Thoracic aorta (tissue), 2 donors: ENCODE measurements at regions not wholly inside any gene's neighbourhood (a gene's known extent, or its start where the extent isn't known, plus 50 kb on each side); places are given as distances from the start of the nearest gene placed in this dataset.
"Not testable (repeated sequence)": the region's sequence is repeated elsewhere in the genome, so short reads cannot be mapped to it uniquely, and the experiment has no call there.

Experiments used
- ATAC-seq: fragments of 150-250 bp; one replicate; pipeline ENCODE4 v1.8.0; 2017; ENCODE audit warnings: low read depth; ENCODE audit not compliant: insufficient number of reproducible peaks, low FRiP score
- DNase-seq: peaks from one replicate; pipeline ENCODE4 v3.0.0-alpha.2; 2020; ENCODE audit warnings: low spot score
- H3K27ac ChIP-seq, 2 donors: fragments of 200-600 bp; sonication (generic); 1 replicate in 1 of 2; 2 replicates in 1 of 2; pipeline ENCODE4 v1.5.1; 2016; ENCODE audit warnings: mild to moderate bottlenecking in 2 of 2, moderate library complexity in 2 of 2
- H3K27me3 ChIP-seq: fragments of 200-600 bp; sonication (generic); replicated peaks from 2 replicates; pipeline ENCODE4 v1.6.0; 2016; ENCODE audit warnings: mild to moderate bottlenecking; ENCODE audit not compliant: insufficient read depth
- H3K36me3 ChIP-seq: fragments of 200-600 bp; sonication (generic); one replicate; pipeline ENCODE4 v1.5.1; 2016
- H3K4me1 ChIP-seq, 2 donors: fragments of 200-600 bp; sonication (generic); 1 replicate in 1 of 2; 2 replicates in 1 of 2; pipeline versions ENCODE4 v1.5.1 to v1.6.0; 2016; ENCODE audit warnings: low read depth in 2 of 2, mild to moderate bottlenecking in 1 of 2; ENCODE audit not compliant: control insufficient read depth in 1 of 2
- H3K4me3 ChIP-seq: fragments of 200-600 bp; sonication (generic); 2 replicates; pipeline ENCODE4 v1.5.1; 2016; ENCODE audit warnings: mild to moderate bottlenecking
- H3K9me3 ChIP-seq: fragments of 200-600 bp; sonication (generic); 2 replicates; pipeline ENCODE4 v1.5.1; 2016
- TF ChIP-seq, protein P1 (sequence below): fragments of 200-600 bp; sonication (generic); IDR thresholded peaks from one replicate; pipeline ENCODE4 v1.5.1; 2019; ENCODE audit warnings: antibody characterized with exemption

DNA sequence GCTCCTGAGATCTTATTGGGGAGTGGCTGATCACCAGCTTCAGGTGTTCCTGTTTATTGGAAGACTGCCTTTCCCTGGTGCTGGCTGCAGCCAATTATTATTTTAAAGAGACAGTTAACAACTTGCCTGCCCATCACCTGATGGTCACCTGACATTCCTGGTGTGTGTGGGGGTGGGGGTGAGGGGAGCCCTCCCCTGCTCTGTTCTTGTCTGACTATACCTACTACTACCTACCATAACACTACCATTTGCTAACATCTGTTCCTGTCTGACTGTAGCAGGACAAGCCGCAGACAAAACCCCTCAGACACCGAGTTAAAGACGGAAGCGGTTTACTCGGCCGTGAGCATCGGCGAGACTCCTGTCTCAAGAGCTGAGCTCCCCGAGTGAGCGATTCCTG is 54.9 kb upstream of the NBPF3 start:
- Histone ChIP-seq H3K9me3 (peaks cover 5% of the 10 kb centered on the region), H3K4me3 (no peak overlapping the region), H3K27ac (no peak overlapping the region), H3K27me3 (no peaks in the 10 kb centered on the region), H3K36me3 (no peaks in the 10 kb centered on the region), H3K4me1 (no peaks in the 10 kb centered on the region)
- TF ChIP-seq, protein P1, sequence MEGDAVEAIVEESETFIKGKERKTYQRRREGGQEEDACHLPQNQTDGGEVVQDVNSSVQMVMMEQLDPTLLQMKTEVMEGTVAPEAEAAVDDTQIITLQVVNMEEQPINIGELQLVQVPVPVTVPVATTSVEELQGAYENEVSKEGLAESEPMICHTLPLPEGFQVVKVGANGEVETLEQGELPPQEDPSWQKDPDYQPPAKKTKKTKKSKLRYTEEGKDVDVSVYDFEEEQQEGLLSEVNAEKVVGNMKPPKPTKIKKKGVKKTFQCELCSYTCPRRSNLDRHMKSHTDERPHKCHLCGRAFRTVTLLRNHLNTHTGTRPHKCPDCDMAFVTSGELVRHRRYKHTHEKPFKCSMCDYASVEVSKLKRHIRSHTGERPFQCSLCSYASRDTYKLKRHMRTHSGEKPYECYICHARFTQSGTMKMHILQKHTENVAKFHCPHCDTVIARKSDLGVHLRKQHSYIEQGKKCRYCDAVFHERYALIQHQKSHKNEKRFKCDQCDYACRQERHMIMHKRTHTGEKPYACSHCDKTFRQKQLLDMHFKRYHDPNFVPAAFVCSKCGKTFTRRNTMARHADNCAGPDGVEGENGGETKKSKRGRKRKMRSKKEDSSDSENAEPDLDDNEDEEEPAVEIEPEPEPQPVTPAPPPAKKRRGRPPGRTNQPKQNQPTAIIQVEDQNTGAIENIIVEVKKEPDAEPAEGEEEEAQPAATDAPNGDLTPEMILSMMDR: no peak
- ATAC-seq: no peak
- no peak for DNase-seq

DNA sequence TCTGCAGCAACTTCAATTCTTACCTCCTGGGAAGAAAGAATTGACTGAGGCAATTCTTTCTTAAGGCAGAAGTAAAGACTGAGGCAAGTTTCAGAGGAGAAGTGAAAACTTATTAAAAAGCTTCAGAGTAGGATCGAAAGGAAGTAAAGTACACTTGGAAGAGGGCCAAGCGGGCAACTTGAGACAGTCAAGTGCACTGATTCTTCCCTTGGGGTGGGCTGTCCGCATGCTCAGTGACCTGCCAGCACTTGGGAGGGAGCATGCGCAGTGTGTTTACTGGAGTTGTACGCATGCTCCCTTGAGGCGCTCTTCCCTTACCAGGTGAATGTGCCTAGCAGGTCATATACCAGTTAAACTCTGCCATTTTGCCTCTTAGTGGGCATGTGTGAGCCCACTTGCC is 55.3 kb upstream of the NBPF3 start:
- DNase-seq (no peak), ATAC-seq (no peak)
- peaks cover 7% of the 10 kb centered on the region for H3K9me3 ChIP-seq
- no peak overlapping the region for H3K27ac ChIP-seq
- no peaks in the 10 kb centered on the region for H3K36me3 ChIP-seq
- TF ChIP-seq, protein P1: no peak
- no peaks in the 10 kb centered on the region for H3K27me3 ChIP-seq
- H3K4me1 ChIP-seq: no peaks in the 10 kb centered on the region
- no peak overlapping the region for H3K4me3 ChIP-seq

DNA sequence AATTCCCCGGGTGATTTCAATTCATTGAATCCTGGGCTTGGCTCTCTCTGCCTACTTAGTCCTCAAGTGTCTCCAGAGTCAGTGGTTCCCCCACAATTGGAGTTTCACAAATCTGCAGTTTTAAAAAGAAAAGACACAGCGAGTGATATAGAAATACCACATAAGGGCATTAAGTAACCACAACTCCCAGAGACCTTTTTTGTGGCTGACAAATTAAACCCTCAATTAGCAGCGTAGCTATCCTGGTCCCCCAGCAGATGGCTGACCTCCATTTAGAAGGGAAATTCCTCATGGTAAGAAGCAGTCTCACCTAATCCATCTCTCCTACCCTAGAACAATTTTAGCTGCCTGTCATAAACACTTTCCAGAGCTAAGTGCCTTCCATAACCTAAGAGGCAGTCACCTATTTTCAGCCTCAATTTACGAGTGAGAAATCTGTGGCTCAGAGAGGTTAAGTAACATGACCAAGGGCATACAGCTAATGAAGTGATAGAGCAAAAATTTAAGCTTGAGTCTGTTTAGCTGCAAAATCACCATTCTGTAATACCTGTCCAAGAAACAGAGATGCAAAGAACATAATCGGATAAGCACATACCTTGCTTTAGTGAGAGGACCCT is 56.0 kb upstream of the NBPF3 start:
- Histone ChIP-seq H3K36me3 (no peaks in the 10 kb centered on the region), H3K27me3 (no peaks in the 10 kb centered on the region), H3K9me3 (peaks cover 7% of the 10 kb centered on the region), H3K4me3 (no peak overlapping the region), H3K4me1 (no peaks in the 10 kb centered on the region), H3K27ac (no peak overlapping the region)
- no peak for DNase-seq
- TF ChIP-seq, protein P1: no peak
- no peak for ATAC-seq

DNA sequence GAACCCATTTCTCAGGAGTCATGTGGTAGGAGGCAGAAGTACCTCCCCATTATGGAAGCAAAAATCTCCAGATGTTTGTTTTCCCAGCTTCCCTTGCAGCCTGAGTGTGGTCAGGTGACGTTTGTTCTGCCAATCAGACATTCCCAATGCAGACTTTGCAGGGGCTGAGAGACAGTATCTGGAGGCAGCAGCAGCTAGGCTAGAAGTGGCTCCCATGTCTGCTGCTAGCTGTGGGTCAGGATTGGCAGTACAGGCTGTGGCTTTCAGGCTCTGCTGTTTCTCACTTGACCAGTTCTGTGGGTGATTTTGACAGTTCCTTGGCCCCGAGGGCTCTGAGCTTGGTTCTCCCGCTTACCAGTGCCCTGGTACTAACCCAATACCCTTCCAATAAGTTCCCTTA is 58.6 kb upstream of the NBPF3 start:
- no peak overlapping the region for H3K4me3 ChIP-seq
- H3K9me3 ChIP-seq: peaks cover 7% of the 10 kb centered on the region
- ATAC-seq (no peak), DNase-seq (no peak)
- H3K27ac ChIP-seq: no peak overlapping the region
- H3K36me3 ChIP-seq: no peaks in the 10 kb centered on the region
- no peaks in the 10 kb centered on the region for H3K4me1 ChIP-seq
- TF ChIP-seq, protein P1: no peak
- no peaks in the 10 kb centered on the region for H3K27me3 ChIP-seq

DNA sequence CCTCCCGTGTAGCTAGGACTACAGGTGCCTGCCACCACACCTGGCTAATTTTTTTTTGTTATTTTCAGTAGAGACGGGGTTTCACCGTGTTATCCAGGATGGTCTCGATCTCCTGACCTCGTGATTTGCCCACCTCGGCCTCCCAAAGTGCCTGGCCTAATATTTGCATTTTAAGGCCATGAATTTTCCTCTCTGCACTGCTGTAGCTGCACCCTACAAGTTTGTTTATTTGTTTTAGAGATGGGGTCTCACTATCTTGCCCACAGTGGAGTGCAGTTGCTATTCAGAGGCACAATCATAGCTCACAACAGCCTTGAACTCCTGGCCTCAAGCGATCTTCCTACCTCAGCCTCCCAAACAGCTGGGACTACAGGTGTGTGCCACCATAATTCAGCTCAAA is 59.8 kb upstream of the NBPF3 start:
- not testable (repeated sequence) for ATAC-seq, H3K4me3 ChIP-seq, H3K9me3 ChIP-seq, H3K4me1 ChIP-seq, H3K27ac ChIP-seq, H3K27me3 ChIP-seq, DNase-seq, H3K36me3 ChIP-seq

DNA sequence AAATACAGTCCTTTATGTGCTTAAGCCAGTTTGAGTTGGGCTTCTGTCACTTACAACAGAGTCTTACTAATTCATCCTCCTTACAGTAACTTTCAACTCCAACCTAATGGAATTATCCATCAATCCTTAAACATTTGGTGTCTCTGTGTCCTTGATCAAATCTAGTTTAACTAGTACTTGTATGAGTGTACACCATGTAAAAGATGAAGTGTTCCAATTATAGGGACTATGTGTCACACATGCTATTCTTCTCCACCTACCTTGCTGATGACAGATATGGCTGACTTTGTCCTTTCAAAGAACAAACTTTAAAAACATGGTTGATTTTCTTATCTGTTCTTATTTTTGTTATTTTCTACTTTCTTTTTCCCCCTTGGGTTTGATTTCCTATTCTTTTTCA is 60.4 kb upstream of the NBPF3 start:
- Histone ChIP-seq H3K4me3 (no peak overlapping the region), H3K27ac (no peak overlapping the region), H3K4me1 (no peaks in the 10 kb centered on the region), H3K36me3 (no peaks in the 10 kb centered on the region), H3K9me3 (peaks cover 7% of the 10 kb centered on the region), H3K27me3 (no peaks in the 10 kb centered on the region)
- ATAC-seq (no peak), DNase-seq (no peak)
- TF ChIP-seq, protein P1: no peak
